Astrocyte of the spinal cord (primary cell): ENCODE measurements at regions not wholly inside any gene's neighbourhood (a gene's known extent, or its start where the extent isn't known, plus 50 kb on each side); places are given as distances from the start of the nearest gene placed in this dataset.

Experiments
- DNase-seq: peaks from one replicate; pipeline ENCODE4 v3.0.0; 2011; ENCODE audit warnings: low read depth, low spot score
- H3K4me3 ChIP-seq: 2 replicates; pipeline ENCODE4 v1.5.1; 2011; ENCODE audit warnings: low read depth, mild to moderate bottlenecking, low read length, moderate library complexity
- in situ Hi-C: cut with HindIII; loops from 2 replicates; pipeline ENCODE4 v1.10.0; 2017; ENCODE audit warnings: low sequenced_read_pairs
- TF ChIP-seq, protein P1 (sequence below): IDR thresholded peaks from 2 replicates; pipeline ENCODE4 v1.5.1; 2012; ENCODE audit warnings: low read depth, mild to moderate bottlenecking, low read length, inconsistent platforms

DNA sequence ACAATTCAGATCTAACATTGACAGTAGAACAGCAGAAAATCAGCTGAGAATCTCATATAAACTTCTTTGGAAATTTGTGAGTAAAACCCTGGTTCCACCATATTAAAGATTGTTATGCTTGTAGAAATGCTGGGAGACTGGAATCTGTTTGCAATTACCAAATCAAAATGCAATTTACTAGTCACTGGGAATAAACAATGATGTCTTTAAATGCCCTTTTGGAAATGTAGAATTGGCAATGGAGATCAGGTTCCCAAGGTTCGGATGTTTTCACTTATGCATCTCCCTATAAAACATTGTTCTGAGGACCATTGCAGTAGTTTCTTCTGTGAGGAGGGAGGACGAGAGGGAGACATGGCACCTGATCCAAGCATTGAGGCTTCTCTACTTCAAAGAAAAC, 384.4 kb downstream of the TMEM167A start:
- TF ChIP-seq, protein P1, sequence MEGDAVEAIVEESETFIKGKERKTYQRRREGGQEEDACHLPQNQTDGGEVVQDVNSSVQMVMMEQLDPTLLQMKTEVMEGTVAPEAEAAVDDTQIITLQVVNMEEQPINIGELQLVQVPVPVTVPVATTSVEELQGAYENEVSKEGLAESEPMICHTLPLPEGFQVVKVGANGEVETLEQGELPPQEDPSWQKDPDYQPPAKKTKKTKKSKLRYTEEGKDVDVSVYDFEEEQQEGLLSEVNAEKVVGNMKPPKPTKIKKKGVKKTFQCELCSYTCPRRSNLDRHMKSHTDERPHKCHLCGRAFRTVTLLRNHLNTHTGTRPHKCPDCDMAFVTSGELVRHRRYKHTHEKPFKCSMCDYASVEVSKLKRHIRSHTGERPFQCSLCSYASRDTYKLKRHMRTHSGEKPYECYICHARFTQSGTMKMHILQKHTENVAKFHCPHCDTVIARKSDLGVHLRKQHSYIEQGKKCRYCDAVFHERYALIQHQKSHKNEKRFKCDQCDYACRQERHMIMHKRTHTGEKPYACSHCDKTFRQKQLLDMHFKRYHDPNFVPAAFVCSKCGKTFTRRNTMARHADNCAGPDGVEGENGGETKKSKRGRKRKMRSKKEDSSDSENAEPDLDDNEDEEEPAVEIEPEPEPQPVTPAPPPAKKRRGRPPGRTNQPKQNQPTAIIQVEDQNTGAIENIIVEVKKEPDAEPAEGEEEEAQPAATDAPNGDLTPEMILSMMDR: no peak
- in situ Hi-C loops: no loop called here
- H3K4me3 ChIP-seq: no peak overlapping the region
- no peak for DNase-seq

DNA sequence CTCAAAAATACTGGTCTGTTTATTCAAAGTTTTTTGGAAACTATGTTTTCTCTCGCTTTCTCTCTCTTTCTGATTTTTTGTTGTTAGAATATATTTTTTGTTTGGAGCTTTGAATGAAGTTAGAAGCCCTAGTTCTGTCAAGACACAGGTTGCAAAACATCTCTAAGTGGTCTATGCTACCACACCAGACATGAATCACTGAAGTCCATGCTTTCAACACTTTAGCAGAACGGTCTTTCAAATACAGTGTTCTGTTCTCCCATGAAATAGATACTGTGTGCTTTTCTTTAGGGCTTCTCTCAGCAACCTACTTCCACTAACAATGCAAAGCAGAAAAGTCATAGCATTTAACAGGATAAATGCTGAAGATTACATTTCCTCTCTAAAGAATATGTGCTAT, 392.5 kb downstream of the TMEM167A start:
- in situ Hi-C loops: no loop called here
- no peak for DNase-seq
- TF ChIP-seq, protein P1: no peak
- no peak overlapping the region for H3K4me3 ChIP-seq

DNA sequence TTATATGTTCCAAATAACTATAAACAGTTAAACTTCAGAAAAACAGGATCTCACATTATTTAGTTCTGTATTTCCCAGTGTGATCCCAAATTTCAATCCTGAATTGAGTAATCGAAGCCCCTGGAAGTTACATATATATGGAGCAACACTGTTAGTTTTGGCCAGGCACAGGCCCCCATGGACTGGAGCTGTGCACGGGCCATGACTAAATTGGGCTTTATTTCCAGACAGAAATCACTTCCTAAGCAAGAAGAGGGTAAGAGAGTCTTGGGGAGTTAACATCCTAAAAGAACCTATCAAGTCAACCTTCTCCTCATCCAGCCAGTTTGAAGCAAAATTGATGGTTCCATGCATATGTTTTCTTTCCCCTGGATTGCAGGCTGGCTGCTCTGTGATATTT, 393.0 kb downstream of the TMEM167A start:
- no peak for DNase-seq
- TF ChIP-seq, protein P1: no peak
- in situ Hi-C loops: no loop called here
- no peak overlapping the region for H3K4me3 ChIP-seq

DNA sequence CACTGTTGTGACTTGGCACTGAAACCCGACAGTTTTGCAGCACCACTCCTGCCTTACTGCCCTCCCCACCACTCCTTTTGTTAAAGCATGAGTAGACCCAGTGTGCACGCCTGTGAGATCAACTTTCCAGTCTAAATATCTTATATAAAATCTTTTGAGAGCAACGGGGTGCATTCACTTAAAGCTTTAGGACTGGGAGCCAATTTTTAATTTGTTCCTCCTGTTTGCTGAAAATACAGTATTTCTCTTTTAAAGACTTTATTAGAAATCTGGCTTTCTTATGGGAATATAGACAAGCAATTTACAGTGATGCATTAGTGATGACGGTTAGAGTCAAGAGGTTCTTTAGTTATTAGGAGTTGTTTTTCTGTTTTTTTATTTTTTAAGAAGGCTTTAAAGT, 397.5 kb downstream of the TMEM167A start:
- no peak for DNase-seq
- in situ Hi-C loops: no loop called here
- TF ChIP-seq, protein P1: no peak
- no peak overlapping the region for H3K4me3 ChIP-seq

DNA sequence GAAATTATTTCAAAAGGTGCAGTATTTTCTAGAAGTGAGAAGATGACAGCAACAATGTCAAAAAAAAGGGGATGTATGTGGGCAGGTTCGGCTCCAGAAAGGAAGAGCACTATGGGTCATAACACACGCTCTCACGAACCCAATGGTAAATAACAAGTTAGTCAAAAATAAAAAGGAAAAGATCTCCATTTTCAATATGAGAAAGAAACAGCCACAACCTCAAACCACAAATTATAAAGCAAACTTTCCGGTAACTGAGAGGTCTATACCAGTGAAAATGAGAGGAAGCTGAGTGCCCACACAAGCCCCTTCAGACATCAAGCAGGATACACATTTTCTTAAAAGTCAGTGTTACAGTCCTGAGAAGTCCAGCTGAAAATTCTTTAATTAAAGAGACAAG, 398.5 kb upstream of the RPS23 start:
- TF ChIP-seq, protein P1: no peak
- H3K4me3 ChIP-seq: no peak overlapping the region
- in situ Hi-C loops: no loop called here
- no peak for DNase-seq

DNA sequence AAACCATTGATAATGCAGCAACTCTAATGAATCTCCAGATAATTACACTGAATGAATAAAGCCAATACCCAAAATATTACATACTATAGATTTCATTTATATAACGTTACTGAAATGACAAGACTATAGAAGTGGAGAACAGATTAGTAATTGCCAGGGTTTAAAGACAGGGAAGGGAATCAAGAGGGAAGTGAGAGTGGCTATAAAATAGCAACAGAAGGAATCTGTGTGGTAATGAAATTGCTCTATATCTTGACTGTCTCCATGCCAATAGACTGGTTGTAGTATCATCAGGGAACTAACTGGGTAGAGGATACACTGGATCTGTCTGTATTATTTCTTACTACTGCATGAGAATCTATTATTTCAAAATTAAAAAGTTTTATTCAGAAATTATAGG, 396.5 kb upstream of the RPS23 start:
- H3K4me3 ChIP-seq: no peak overlapping the region
- no peak for DNase-seq
- TF ChIP-seq, protein P1: no peak
- in situ Hi-C loops: no loop called here
